ENCODE measurements at regions not wholly inside any gene's neighbourhood (a gene's known extent, or its start where the extent isn't known, plus 50 kb on each side); places are given as distances from the start of the nearest gene placed in this dataset.

DNA sequence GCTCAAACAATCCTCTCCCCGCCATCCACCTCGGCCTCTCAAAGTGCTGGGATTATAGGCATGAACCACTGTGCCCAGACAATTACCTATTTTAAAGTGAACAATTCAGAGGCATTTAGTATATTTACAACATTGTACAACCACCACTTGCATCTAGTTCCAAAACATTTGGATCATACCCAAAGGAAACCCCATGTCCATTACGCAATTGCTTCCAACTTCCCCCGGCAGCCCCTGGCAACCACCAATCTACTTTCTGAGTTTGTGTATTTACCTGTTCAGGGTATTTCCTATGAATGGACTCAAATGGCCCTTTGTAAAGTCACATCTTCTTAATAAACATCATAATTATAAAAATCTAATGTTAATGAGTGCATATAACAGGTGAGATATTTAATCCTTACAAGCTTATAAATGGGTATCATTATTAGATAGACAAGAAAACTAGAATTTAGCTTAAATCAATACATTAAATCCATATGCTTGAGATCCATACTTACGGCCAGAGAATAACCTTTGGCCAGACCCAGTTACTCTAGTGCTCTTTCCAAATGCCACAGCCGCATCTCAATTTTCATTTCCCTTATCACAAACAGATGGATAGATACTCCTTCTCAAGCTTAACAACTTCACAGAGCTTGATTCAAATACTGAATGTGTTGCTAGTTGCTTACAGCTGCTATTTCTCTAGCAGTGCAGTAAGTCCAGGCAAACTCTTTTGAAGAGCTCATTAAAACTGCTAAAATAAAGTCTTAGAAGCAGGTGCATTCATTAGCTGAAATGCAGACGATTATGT is 133.4 kb upstream of the MKLN1 start:
- DNase-seq (ENCODE audit: extremely low read depth, low read depth, low spot score), result no peak

DNA sequence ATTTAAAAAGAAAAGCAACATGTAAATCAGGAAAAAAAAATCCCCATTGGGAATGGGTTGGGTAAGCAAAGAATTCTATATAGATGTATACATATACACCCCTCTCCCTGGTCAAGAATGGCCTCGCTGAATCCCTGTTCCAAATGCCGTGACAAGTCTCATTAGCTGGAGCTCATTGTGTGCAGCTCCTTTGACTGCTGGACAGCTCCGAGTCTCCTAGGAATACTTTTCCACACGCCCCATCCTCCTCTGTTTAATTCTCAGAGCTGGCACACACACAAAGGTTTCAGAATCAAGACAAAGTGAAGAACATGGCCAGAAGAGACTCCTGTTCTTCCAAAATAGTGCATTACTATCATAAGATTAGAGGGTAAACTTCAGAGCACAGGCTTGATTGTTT is 130.9 kb upstream of the MKLN1 start:
- DNase-seq (ENCODE audit: extremely low read depth, low read depth, low spot score), result no peak

- no peak for DNase-seq (ENCODE audit: extremely low read depth, low read depth, low spot score)
Observed at GRCh38 chr7:131197920-131198615, 129.6 kb upstream of the MKLN1 start.

DNA sequence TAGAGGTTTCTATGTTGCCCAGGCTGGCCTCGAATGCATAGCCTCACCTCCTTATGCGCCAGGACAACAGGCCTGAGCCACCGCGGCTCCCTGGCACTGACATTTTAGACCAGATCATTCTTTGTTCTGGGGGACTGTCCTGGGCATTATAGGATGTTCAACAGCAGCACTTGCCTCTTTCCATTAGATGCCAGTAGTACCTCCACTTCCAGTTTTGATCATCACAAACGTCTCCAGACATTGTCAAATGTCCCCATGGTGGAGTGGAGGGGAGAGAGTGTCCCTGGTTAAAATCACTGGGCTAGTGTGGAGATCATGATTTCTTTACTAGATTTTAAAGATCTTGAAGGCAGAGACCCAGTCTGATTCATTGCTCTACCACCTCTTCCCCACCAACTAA is 125.2 kb upstream of the MKLN1 start:
- no peak for DNase-seq (ENCODE audit: extremely low read depth, low read depth, low spot score)

DNA sequence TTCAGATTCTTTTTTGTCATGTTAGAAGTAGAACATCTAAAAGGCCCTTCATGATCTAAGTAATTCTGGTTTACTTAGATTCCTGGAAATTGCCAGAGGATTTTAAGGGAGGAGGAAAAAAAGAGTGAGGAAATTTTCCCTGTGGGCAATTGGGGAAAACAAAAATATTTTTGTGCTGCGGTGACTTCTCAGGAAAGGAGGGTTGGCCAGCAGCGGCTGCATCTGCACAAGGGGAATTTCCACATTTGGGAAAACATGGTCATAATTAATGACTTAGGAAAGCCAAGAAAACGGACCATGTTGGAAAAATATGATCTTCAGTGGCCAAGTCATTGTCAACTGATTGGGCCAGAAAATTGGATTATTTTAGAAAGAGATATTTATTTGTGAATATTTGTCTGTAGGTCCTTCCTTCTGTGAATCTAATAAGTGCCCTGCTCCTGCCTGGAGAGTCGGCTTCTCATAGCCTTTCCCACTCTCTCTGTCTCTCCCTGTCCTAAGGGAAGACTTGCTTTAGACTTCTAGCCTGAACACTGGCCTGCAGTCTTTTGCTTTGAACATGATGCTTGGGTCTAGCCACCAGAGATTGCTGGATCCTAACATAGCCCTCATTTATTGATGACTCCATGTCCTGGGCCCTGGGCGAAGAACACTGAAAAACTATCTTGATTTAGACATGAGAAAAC is 124.2 kb upstream of the MKLN1 start:
- DNase-seq (ENCODE audit: extremely low read depth, low read depth, low spot score), result no peak

- DNase-seq (ENCODE audit: extremely low read depth, low read depth, low spot score), result no peak
Observed at GRCh38 chr7:131208777-131209176, 118.9 kb upstream of the MKLN1 start.

DNA sequence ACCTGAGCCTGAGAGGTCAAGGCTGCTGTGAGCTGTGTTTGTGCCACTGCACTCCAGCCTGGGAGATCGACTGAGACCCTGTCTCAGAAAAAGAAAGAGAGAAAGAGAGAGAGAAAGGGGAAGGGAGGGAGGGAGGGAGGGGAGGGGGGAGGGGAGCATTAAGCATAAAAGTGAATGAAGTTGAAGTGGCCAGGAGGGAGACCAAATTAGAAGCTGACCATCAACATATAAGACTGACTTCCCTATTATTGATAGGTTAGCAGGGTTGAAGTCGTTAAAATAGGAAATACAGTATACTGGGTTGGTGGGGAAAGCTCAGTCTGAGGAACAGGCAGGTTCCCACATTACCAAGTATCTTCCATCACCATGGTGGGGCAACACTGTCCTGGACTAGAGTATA is 117.1 kb upstream of the MKLN1 start:
- DNase-seq (ENCODE audit: extremely low read depth, low read depth, low spot score), result no peak

DNA sequence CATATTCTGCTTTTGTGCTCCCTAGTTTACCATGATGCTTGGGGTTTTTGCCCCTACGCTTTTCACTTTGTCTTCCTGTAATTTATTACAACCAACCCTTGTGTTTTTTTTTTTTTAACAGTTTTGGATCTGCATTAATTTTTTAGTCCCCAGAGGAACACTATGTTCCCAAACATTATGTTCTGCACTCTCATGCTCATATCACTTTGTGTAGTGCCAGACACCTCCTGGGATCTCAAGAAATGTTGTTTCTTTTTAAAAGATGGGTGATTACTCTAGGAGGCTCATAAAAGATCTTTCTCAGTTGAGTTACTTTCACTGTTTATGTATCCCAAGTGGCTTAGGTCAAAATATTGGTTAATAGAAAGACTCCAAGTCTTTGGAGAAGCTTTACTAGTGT is 116.2 kb upstream of the MKLN1 start:
- DNase-seq (ENCODE audit: extremely low read depth, low read depth, low spot score), result no peak

DNA sequence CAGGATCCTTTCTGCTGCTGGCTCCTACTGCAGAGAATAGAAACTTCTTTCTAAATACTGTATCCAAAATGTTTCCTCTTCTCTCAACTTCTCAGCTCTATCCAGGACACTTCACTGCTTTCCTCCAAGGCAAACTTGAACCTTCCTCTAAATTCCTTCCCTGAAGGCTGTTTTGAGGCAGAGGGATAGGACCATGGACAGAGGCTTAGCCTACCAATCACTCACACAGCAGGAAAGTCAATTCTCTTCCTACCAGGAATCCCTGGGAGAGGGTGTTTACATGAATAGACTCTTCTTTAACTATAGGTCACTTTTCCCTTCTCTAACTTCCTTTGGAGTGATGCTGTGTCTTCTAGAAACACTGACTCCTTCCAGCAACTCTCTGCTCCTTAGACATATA is 115.6 kb upstream of the MKLN1 start:
- no peak for DNase-seq (ENCODE audit: extremely low read depth, low read depth, low spot score)

DNA sequence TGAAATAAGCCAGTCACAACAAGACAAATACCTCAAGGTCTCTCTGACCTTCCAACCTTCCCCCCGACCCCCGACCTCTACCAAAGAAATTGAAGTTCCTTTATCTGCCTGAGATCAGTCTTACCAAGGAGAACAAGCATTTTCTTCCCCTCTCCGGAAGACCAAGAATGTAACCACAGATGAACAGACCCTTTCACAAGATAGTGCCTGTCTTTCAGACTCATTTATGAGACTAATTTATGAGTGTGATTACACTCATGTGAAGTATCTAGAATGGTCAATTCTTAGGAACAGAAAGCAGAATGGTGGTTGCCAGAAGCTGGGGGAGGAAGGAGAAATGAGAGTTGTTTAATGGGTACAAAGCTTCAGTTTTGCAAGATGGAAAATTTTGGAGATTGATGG is 108.9 kb upstream of the MKLN1 start:
- DNase-seq (ENCODE audit: extremely low read depth, low read depth, low spot score), result no peak

- no peak for DNase-seq (ENCODE audit: extremely low read depth, low read depth, low spot score)
Observed at GRCh38 chr7:131219312-131220041, 108.2 kb upstream of the MKLN1 start.

DNA sequence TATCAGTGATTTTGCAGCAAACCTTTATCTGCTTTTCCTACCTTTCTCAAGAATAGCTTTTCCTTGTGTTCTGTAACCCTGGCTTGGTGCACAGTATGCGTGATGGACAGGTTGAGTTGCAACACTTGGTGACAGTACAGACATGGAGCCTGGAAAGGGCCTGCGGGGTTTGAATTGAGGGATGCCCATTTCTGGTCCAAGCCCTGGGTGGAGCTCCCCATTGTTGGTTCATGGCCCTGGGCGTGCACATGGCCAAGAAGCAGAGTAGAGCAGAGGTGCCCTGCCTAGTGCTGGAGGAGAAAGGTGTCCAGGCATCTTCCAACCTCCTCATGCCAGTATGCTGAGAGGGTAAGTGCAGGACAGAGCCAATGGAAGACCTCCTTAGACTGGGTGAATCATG is 106.6 kb upstream of the MKLN1 start:
- DNase-seq (ENCODE audit: extremely low read depth, low read depth, low spot score), result no peak

- DNase-seq (ENCODE audit: extremely low read depth, low read depth, low spot score), result no peak
Observed at GRCh38 chr7:131222171-131222570, 105.5 kb upstream of the MKLN1 start.

GRCh38 chr7:131223151-131223550 is 104.5 kb upstream of the MKLN1 start:
- no peak for DNase-seq (ENCODE audit: extremely low read depth, low read depth, low spot score)

DNA sequence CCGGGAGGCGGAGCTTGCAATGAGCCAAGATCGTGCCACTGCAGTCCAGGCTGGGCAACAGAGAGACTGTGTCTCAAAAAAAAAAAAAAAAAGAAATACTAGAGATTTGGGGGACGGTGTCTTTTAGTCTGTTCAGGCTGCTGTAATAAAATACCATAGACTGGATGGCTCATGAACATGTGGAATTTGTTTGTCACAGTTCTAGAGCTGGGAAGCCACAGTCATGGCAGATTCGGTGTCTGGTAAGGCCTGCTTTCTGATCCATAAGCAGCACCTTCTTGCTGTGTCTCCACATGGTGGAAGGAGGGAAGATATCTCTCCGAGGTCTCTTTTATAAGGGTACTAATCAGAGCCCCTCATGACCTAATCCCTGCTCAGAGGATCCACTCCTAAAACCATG is 102.7 kb upstream of the MKLN1 start:
- DNase-seq (ENCODE audit: extremely low read depth, low read depth, low spot score), result no peak

- DNase-seq (ENCODE audit: extremely low read depth, low read depth, low spot score), result no peak
Observed at GRCh38 chr7:131225619-131226513, 101.8 kb upstream of the MKLN1 start.

DNA sequence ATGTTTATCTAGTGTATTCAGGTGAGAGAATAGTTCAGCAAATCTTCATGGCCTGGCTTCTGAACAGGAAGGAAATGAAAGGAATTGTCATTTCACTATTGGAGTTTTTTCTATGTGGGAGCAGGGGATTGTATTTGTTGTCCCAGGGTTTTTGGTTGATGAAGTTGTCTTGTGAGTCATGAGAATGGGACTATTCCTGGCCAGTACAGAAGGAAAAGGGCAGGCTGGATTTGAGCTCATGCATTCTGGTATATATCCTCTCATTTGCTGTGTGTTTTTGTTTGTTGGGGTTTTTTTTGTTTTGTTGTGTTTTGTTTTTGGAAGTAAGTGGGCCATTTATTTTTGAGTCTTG is 101.2 kb upstream of the MKLN1 start:
- no peak for DNase-seq (ENCODE audit: extremely low read depth, low read depth, low spot score)

DNA sequence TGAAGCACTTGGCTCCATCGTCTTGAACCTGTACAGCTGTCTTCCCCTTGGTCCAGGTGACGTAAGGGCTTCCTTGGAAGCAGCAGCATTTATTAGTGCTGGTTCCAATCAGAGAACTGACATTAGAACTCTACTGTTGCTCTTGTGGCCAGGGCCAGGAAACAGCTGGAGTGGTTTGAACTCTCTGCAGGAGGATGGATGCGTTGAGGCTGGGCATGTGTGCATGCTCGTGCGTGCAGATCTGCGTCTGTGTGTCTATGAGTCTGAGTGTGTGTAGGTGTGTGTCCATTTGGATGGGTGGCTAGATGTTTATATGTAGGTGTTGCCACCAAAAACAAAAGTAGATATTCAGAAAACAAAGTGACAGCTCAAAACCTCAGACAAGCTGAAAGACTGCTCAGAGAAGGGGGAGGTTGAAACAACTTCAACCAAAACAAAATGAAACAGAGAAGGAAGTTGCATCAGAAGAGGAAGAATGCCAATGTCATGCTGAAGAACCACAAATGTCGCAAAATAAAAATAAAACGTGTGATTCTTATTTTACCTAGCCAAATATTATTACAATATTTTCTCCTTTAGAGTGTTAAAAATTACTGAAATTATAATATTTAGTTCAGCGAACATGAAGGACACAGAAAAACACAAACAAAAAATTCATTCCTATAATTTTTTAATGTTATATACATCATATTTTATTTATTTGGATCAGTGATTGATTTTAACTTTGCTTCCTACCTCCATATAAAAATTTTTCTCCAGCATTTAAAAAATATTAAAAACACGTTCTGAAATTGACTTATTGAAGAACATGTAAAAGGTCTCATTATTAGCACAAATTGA is 96.1 kb upstream of the MKLN1 start:
- no peak for DNase-seq (ENCODE audit: extremely low read depth, low read depth, low spot score)

- DNase-seq (ENCODE audit: extremely low read depth, low read depth, low spot score), result no peak
Observed at GRCh38 chr7:131232768-131233167, 94.9 kb upstream of the MKLN1 start.

All from glomerular endothelial cell (primary cell).